Stomach (tissue), 8 donors: ENCODE measurements at regions not wholly inside any gene's neighbourhood (a gene's known extent, or its start where the extent isn't known, plus 50 kb on each side); places are given as distances from the start of the nearest gene placed in this dataset.

Source experiments
- DNase-seq, 2 donors: peaks; one replicate each; pipeline versions ENCODE4 v3.0.0 to v3.0.0-alpha.2; 2013 to 2019
- H3K27ac ChIP-seq, 5 donors: fragments of 200-600 bp in 4 of 5; sonication (generic) in 4 of 5; one replicate each; pipeline ENCODE4 v1.5.1; 2013 to 2019; ENCODE audit warnings: mild to moderate bottlenecking in 1 of 5, moderate library complexity in 1 of 5
- H3K27me3 ChIP-seq, 3 donors: fragments of 200-600 bp; sonication (generic); one replicate each; pipeline ENCODE4 v1.5.1; 2017 to 2019; ENCODE audit warnings: mixed run types in 1 of 3
- H3K36me3 ChIP-seq, 4 donors: fragments of 200-600 bp; sonication (generic); 1 replicate in 3 of 4; 2 replicates in 1 of 4; pipeline ENCODE4 v1.5.1; 2016 to 2019
- H3K4me1 ChIP-seq, 4 donors: fragments of 200-600 bp; sonication (generic); one replicate each; pipeline ENCODE4 v1.5.1; 2016 to 2019
- H3K4me3 ChIP-seq, 4 donors: fragments of 200-600 bp; sonication (generic) in 3 of 4; one replicate each; pipeline ENCODE4 v1.5.1; 2016 to 2019; ENCODE audit warnings: mild to moderate bottlenecking in 1 of 4
- H3K9me3 ChIP-seq, 4 donors: fragments of 200-600 bp; sonication (generic); one replicate each; pipeline ENCODE4 v1.5.1; 2016 to 2019
- EP300 ChIP-seq: sonication (generic); formaldehyde crosslinking; IDR thresholded peaks from one replicate; pipeline ENCODE4 v1.6.1; 2017; ENCODE audit warnings: antibody characterized with exemption
- POLR2A ChIP-seq, 4 donors: fragments of 450-650 bp; IDR thresholded peaks; one replicate each; pipeline ENCODE4 v1.6.1; 2016; ENCODE audit warnings: antibody characterized with exemption in 4 of 4, control low read depth in 2 of 4, mild to moderate bottlenecking in 1 of 4, moderate library complexity in 1 of 4
- POLR2AphosphoS5 ChIP-seq, 3 donors: sonication (generic); formaldehyde crosslinking; IDR thresholded peaks; one replicate each; pipeline ENCODE4 v1.6.1; 2016; ENCODE audit warnings: antibody characterized with exemption in 3 of 3
- WGBS, 5 donors: extraction: QIAGEN DNeasy Blood & Tissue Kit in 3 of 5; methylation state at CpG; one replicate each; pipeline versions ENCODE4 v1.1.5 to v1.1.7; 2013 to 2018; 5-methylcytosine and 5-hydroxymethylcytosine counted together
- intact Hi-C: fragments of 100-400 bp; cut with DNase I; formaldehyde crosslinking; loops from one replicate; pipeline ENCODE4 v1.15.1; 2023; ENCODE audit warnings: low total_unique reads
- TF ChIP-seq, protein P1 (sequence below), 7 experiments: fragments of 450-650 bp in 4 of 7; fragments of 200-600 bp in 3 of 7; sonication (generic) in 3 of 7; IDR thresholded peaks; one replicate each; pipeline ENCODE4 v1.5.1; 2016 to 2019; ENCODE audit warnings: antibody characterized with exemption in 7 of 7, control low read depth in 2 of 7, mild to moderate bottlenecking in 1 of 7
- donor health status: healthy with polysubstance abuse.
- donor health status: Bipolar disorder and iron deficiency.
- donor health status: healthy.

DNA sequence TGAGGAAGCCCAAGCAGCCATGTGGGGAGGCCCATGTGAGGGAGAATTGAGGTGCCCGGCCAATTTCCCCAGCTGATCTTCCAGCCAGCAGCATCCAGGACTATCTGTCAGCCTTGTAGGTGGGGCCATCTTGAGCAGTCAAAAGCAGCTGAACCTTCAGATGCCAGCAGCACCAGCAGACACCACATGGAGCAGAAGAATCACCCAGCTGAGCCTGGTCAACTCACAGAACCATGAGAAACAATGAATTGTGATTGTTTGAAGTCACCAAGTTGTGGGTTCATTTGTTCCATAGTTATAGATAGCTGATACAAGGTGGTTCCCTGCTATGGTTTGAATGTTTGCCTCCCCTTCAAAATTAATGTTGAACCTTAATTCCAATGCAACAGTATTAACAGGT is 85.1 kb upstream of the ATP6AP2 start:
- H3K36me3 ChIP-seq: no peaks in the 10 kb centered on the region
- H3K27ac ChIP-seq: no peak overlapping the region
- no peaks in the 10 kb centered on the region for H3K4me1 ChIP-seq
- TF ChIP-seq EP300 (no peak), POLR2AphosphoS5 (IDR thresholded peaks at IDR 0.05) (no peak)
- 0 to 100% (median 51%) methylated on average over 1 of the region's 1 CpG; no CpG with 5 or more reads in 1 of the 5 donors for WGBS, 5 donors
- H3K27me3 ChIP-seq: peaks cover 0 to 4% (median 0%) of the 10 kb centered on the region in 3 donors
- peaks cover 0 to 24% (median 13%) of the 10 kb centered on the region in 4 donors for H3K9me3 ChIP-seq
- intact Hi-C loops: no loop called here
- H3K4me3 ChIP-seq: no peak overlapping the region
- DNase-seq: no peak

DNA sequence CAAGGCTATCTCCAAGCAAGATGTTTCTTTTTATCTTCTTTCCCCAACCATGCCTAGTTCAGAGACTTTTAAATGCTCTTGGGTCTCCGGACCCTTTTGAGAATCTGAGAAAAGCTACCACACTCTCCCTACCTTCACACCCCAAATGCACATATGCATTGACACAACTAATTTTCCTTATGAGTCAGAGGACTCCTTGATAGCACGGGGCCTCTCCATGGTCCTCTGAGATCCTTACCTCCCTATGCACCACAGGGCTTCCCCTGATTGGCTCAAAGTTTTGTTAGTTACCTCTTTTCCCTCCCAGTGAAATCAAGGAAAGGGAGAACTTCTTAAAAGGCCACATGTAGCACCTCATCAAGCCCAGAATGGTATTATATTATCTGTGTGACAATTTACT is 86.8 kb upstream of the ATP6AP2 start:
- no peak for DNase-seq
- Histone ChIP-seq H3K27me3 (peaks cover 0 to 4% (median 0%) of the 10 kb centered on the region in 3 donors), H3K36me3 (no peaks in the 10 kb centered on the region), H3K27ac (no peak overlapping the region), H3K4me3 (no peak overlapping the region), H3K9me3 (peaks cover 0 to 24% (median 13%) of the 10 kb centered on the region in 4 donors), H3K4me1 (no peaks in the 10 kb centered on the region)
- TF ChIP-seq POLR2AphosphoS5 (IDR thresholded peaks at IDR 0.05): no peak
- no peak for TF ChIP-seq EP300
- TF ChIP-seq, protein P1, sequence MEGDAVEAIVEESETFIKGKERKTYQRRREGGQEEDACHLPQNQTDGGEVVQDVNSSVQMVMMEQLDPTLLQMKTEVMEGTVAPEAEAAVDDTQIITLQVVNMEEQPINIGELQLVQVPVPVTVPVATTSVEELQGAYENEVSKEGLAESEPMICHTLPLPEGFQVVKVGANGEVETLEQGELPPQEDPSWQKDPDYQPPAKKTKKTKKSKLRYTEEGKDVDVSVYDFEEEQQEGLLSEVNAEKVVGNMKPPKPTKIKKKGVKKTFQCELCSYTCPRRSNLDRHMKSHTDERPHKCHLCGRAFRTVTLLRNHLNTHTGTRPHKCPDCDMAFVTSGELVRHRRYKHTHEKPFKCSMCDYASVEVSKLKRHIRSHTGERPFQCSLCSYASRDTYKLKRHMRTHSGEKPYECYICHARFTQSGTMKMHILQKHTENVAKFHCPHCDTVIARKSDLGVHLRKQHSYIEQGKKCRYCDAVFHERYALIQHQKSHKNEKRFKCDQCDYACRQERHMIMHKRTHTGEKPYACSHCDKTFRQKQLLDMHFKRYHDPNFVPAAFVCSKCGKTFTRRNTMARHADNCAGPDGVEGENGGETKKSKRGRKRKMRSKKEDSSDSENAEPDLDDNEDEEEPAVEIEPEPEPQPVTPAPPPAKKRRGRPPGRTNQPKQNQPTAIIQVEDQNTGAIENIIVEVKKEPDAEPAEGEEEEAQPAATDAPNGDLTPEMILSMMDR (IDR thresholded peaks at IDR 0.05): no peak
- TF ChIP-seq POLR2A (IDR thresholded peaks at IDR 0.05): no peak
- intact Hi-C loops: no loop called here
- 67 to 91% (median 79%) methylated on average over 2 of the region's 2 CpGs for WGBS, 5 donors

DNA sequence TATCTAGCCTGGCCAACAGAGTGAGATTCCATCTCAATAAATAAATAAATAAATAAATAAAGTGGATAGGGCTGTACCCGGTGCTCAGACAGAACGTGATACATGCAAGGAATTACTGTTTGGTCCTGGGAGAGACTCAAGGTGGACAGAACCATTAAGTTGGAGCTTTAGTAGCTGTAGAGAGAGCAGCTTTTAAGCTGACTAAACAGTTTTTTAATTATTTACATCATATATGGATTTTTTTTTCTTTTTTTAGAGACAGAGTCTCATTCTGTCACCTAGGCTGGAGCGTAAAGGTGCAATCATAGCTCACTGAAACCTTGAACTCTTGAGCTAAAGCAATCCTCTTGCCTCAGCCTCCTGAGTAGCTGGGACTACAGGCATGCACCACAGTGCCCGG is 92.5 kb upstream of the ATP6AP2 start:
- no peak overlapping the region for H3K27ac ChIP-seq
- H3K27me3 ChIP-seq: peaks cover 0 to 5% (median 4%) of the 10 kb centered on the region in 3 donors
- no peaks in the 10 kb centered on the region for H3K36me3 ChIP-seq
- H3K4me1 ChIP-seq: no peaks in the 10 kb centered on the region
- peaks cover 0 to 20% (median 10%) of the 10 kb centered on the region in 4 donors for H3K9me3 ChIP-seq
- 83 to 93% (median 88%) methylated on average over 4 of the region's 4 CpGs for WGBS, 5 donors
- H3K4me3 ChIP-seq: no peak overlapping the region
- no peak for DNase-seq
- TF ChIP-seq POLR2AphosphoS5 (IDR thresholded peaks at IDR 0.05): no peak
- TF ChIP-seq, protein P1 (IDR thresholded peaks at IDR 0.05): no peak
- TF ChIP-seq POLR2A (IDR thresholded peaks at IDR 0.05): no peak
- TF ChIP-seq EP300: no peak
- intact Hi-C loops: no loop called here

DNA sequence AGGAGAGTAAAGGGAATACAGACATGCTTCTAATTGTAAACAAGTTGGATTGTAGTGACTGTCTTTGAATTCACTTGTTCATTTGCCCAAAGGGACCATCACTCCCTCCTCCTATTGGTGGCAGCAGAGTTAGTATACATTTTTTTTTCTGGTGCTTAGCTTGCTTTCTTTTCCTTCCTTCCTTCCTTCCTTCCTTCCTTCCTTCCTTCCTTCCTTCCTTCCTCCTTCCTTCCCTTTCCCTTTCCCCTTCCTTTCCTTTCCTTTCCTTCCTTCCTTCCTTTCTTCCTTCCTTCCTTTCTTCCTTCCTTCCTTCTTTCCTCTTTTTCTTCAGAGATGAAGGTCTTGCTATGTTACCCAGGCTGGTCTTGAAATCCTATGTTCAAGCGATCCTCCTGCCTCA is 94.8 kb upstream of the ATP6AP2 start:
- DNase-seq: no peak
- 86 to 100% (median 94%) methylated on average over 1 of the region's 1 CpG for WGBS, 5 donors
- intact Hi-C loops: no loop called here

More for the DNA sequence above, 94.8 kb upstream of the ATP6AP2 start:
- Histone ChIP-seq H3K4me1 (no peaks in the 10 kb centered on the region), H3K36me3 (no peaks in the 10 kb centered on the region), H3K27ac (no peak overlapping the region), H3K9me3 (peaks cover 0 to 20% (median 10%) of the 10 kb centered on the region in 4 donors), H3K4me3 (no peak overlapping the region), H3K27me3 (peaks cover 0 to 5% (median 0%) of the 10 kb centered on the region in 3 donors)
- TF ChIP-seq POLR2A (IDR thresholded peaks at IDR 0.05): no peak
- no peak for TF ChIP-seq POLR2AphosphoS5 (IDR thresholded peaks at IDR 0.05)
- TF ChIP-seq EP300: no peak
- TF ChIP-seq, protein P1 (IDR thresholded peaks at IDR 0.05): no peak
